Osteocyte (in vitro differentiated cells): ENCODE measurements at regions not wholly inside any gene's neighbourhood (a gene's known extent, or its start where the extent isn't known, plus 50 kb on each side); places are given as distances from the start of the nearest gene placed in this dataset.

Experiments used
- DNase-seq: peaks from one replicate; pipeline ENCODE4 v3.0.0; 2021; ENCODE audit warnings: mixed read lengths; ENCODE audit not compliant: unreplicated experiment; ENCODE audit errors: extremely low spot score
- H3K27ac Mint-ChIP-seq: one replicate; pipeline ENCODE4 v1.8.0; 2021; ENCODE audit warnings: mild to moderate bottlenecking, mixed read lengths; ENCODE audit not compliant: unreplicated experiment
- H3K27me3 Mint-ChIP-seq: one replicate; pipeline ENCODE4 v1.8.0; 2021; ENCODE audit warnings: mixed read lengths; ENCODE audit not compliant: unreplicated experiment
- H3K36me3 Mint-ChIP-seq: one replicate; pipeline ENCODE4 v1.8.0; 2021; ENCODE audit warnings: mixed read lengths; ENCODE audit not compliant: unreplicated experiment
- H3K4me1 Mint-ChIP-seq: one replicate; pipeline ENCODE4 v1.8.0; 2021; ENCODE audit warnings: mixed read lengths; ENCODE audit not compliant: unreplicated experiment
- H3K4me3 Mint-ChIP-seq: one replicate; pipeline ENCODE4 v1.8.0; 2021; ENCODE audit warnings: mild to moderate bottlenecking, moderate library complexity, mixed read lengths; ENCODE audit not compliant: unreplicated experiment
- H3K9me3 Mint-ChIP-seq: one replicate; pipeline ENCODE4 v1.8.0; 2021; ENCODE audit warnings: mixed read lengths; ENCODE audit not compliant: unreplicated experiment
- CTCF ChIP-seq: fragments of 200-600 bp; sonication (generic); IDR thresholded peaks from 2 replicates; pipeline ENCODE4 v1.5.0; 2021; ENCODE audit warnings: antibody characterized with exemption, mild to moderate bottlenecking, moderate library complexity

- no peak for DNase-seq
Observed at GRCh38 chr9:135226369-135227050, 139.0 kb downstream of the OLFM1 start.

GRCh38 chr9:135227641-135228251 is 140.3 kb downstream of the OLFM1 start:
- no peaks in the 10 kb centered on the region for H3K9me3 Mint-ChIP-seq
- H3K36me3 Mint-ChIP-seq = no peaks in the 10 kb centered on the region
- H3K27me3 Mint-ChIP-seq = peaks cover 14% of the 10 kb centered on the region
- H3K4me1 Mint-ChIP-seq = no peaks in the 10 kb centered on the region
- no peak for TF ChIP-seq CTCF
- no peak for DNase-seq
- no peak overlapping the region for H3K27ac Mint-ChIP-seq
- no peak overlapping the region for H3K4me3 Mint-ChIP-seq

More at GRCh38 chr9:135226369-135227050, 139.0 kb downstream of the OLFM1 start:
- Mint-ChIP-seq H3K9me3 (no peaks in the 10 kb centered on the region), H3K4me3 (no peak overlapping the region), H3K27me3 (peaks cover 8% of the 10 kb centered on the region), H3K27ac (no peak overlapping the region), H3K4me1 (no peaks in the 10 kb centered on the region), H3K36me3 (no peaks in the 10 kb centered on the region)
- no peak for TF ChIP-seq CTCF

- no peak for TF ChIP-seq CTCF
- no peak overlapping the region for H3K27ac Mint-ChIP-seq
- no peak for DNase-seq
Observed at GRCh38 chr9:135228345-135228982, 141.0 kb downstream of the OLFM1 start.

GRCh38 chr9:135228983-135229625 is 141.6 kb downstream of the OLFM1 start:
- Mint-ChIP-seq H3K9me3 (peaks cover 9% of the 10 kb centered on the region), H3K27me3 (peaks cover 14% of the 10 kb centered on the region), H3K4me3 (no peak overlapping the region), H3K27ac (no peak overlapping the region), H3K36me3 (peaks cover 3% of the 10 kb centered on the region), H3K4me1 (no peaks in the 10 kb centered on the region)
- no peak for DNase-seq
- TF ChIP-seq CTCF = no peak

More at GRCh38 chr9:135228345-135228982, 141.0 kb downstream of the OLFM1 start:
- H3K4me3 Mint-ChIP-seq = no peak overlapping the region
- peaks cover 4% of the 10 kb centered on the region for H3K9me3 Mint-ChIP-seq
- H3K4me1 Mint-ChIP-seq = no peaks in the 10 kb centered on the region
- H3K27me3 Mint-ChIP-seq = peaks cover 14% of the 10 kb centered on the region
- H3K36me3 Mint-ChIP-seq = peaks cover 3% of the 10 kb centered on the region
